ENCODE measurements at regions not wholly inside any gene's neighbourhood (a gene's known extent, or its start where the extent isn't known, plus 50 kb on each side); places are given as distances from the start of the nearest gene placed in this dataset.

DNA sequence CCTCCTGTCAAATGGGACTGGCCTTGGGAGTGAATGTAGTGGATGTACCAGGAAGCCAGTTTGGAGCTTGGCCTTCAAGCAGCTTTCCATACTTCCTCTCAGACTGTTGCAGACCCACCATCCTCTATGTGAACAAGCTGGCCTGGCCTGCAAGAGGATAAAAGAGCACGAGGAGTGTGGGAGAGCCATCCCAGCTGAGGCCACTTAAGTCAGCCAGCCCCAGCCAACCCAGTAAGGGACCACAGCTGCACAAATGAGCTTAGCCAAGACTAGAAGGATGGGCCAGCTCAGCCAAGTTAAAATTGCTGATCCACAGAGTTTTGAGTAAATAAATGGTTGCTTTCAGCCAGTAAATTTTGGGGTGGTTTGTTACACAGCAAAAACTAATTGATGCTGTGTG, 156.9 kb upstream of the SOX4 start:
- H3K9me3 ChIP-seq (ENCODE audit: insufficient read depth, low read depth, low read length) = peaks cover under 1% of the 10 kb centered on the region
- no peak overlapping the region for H2AK5ac ChIP-seq (ENCODE audit: low read length)
- no peak overlapping the region for H3K18ac ChIP-seq (ENCODE audit: low read length)
- DNase-seq = no peak
- no peak overlapping the region for H2BK5ac ChIP-seq (ENCODE audit: low read depth, low read length, poor library complexity)
- no peak overlapping the region for H2AFZ ChIP-seq (ENCODE audit: insufficient read depth, low read length, poor library complexity)
- H3K36me3 ChIP-seq (ENCODE audit: control insufficient read depth in 1 of 2, insufficient read depth in 2 of 2, low read length in 2 of 2) = no peaks in the 10 kb centered on the region
- no peak overlapping the region for H3K4ac ChIP-seq (ENCODE audit: low read depth, low read length)
- peak overlapping the region; percentile 56 for H4K8ac ChIP-seq (ENCODE audit: low read depth, low read length)
- H4K12ac ChIP-seq (ENCODE audit: low read depth, low read length) = no peak overlapping the region
- no peak overlapping the region for H3K27ac ChIP-seq (ENCODE audit: low read depth, low read length)
- H3K4me2 ChIP-seq (ENCODE audit: low read length) = no peak overlapping the region
- no peaks in the 10 kb centered on the region for H3K27me3 ChIP-seq (ENCODE audit: insufficient read depth, low read length)
- H2BK120ac ChIP-seq (ENCODE audit: insufficient read depth, low read length, poor library complexity) = no peak overlapping the region
- H3K9ac ChIP-seq (ENCODE audit: low read length) = no peak overlapping the region
- H3K79me1 ChIP-seq (ENCODE audit: low read length) = peaks cover 6% of the 10 kb centered on the region
- H3K79me2 ChIP-seq (ENCODE audit: control insufficient read depth, insufficient read depth, low read length, poor library complexity) = no peaks in the 10 kb centered on the region
- peak overlapping the region; percentile 50 for H2BK12ac ChIP-seq (ENCODE audit: low read length)
- no peak overlapping the region for H4K91ac ChIP-seq (ENCODE audit: low read depth, low read length)
- WGBS (ENCODE audit: extremely low coverage, insufficient coverage, insufficient read length) = no CpG with 5 or more reads among the region's 1 CpG
- H3K23ac ChIP-seq (ENCODE audit: low read length) = no peak overlapping the region
- H3K14ac ChIP-seq (ENCODE audit: low read length) = no peak overlapping the region
- H3K4me3 ChIP-seq (ENCODE audit: low read depth, low read length) = no peak overlapping the region
- peaks cover 3 to 8% of the 10 kb centered on the region in 2 experiments for H3K4me1 ChIP-seq (ENCODE audit: control insufficient read depth in 1 of 2, insufficient read depth in 2 of 2, low read length in 2 of 2)

DNA sequence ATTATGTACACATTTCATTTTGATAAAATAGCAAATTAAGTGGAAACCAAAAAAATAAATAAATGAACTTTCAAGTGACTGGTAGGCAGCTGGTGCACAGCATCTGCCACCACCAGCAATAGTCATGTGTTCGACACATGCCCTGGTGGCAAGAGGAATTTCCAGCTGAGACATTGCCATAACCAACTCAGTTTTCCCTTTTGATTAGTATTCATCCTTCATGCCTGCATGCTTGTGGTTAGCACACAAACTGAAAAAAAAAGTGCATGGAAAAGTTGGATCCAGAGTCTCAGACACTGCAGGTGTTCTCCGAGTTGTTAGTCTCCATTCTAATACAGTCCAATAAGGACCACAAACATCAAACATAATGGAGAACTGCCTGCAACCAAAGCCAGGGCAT, 156.0 kb upstream of the SOX4 start:
- Histone ChIP-seq H3K23ac (ENCODE audit: low read length) (no peak overlapping the region), H4K12ac (ENCODE audit: low read depth, low read length) (no peak overlapping the region), H3K14ac (ENCODE audit: low read length) (no peak overlapping the region), H3K4ac (ENCODE audit: low read depth, low read length) (no peak overlapping the region), H3K4me3 (ENCODE audit: low read depth, low read length) (no peak overlapping the region), H3K27ac (ENCODE audit: low read depth, low read length) (no peak overlapping the region), H3K27me3 (ENCODE audit: insufficient read depth, low read length) (no peaks in the 10 kb centered on the region), H2AK5ac (ENCODE audit: low read length) (no peak overlapping the region), H3K9ac (ENCODE audit: low read length) (no peak overlapping the region), H3K4me1 (ENCODE audit: control insufficient read depth in 1 of 2, insufficient read depth in 2 of 2, low read length in 2 of 2) (peaks cover 3 to 7% of the 10 kb centered on the region in 2 experiments), H3K79me1 (ENCODE audit: low read length) (peaks cover 6% of the 10 kb centered on the region), H3K36me3 (ENCODE audit: control insufficient read depth in 1 of 2, insufficient read depth in 2 of 2, low read length in 2 of 2) (no peaks in the 10 kb centered on the region), H3K9me3 (ENCODE audit: insufficient read depth, low read depth, low read length) (no peaks in the 10 kb centered on the region), H2AFZ (ENCODE audit: insufficient read depth, low read length, poor library complexity) (no peak overlapping the region), H2BK120ac (ENCODE audit: insufficient read depth, low read length, poor library complexity) (no peak overlapping the region), H4K8ac (ENCODE audit: low read depth, low read length) (no peak overlapping the region), H2BK5ac (ENCODE audit: low read depth, low read length, poor library complexity) (no peak overlapping the region), H2BK12ac (ENCODE audit: low read length) (no peak overlapping the region), H3K4me2 (ENCODE audit: low read length) (no peak overlapping the region), H4K91ac (ENCODE audit: low read depth, low read length) (no peak overlapping the region), H3K18ac (ENCODE audit: low read length) (no peak overlapping the region), H3K79me2 (ENCODE audit: control insufficient read depth, insufficient read depth, low read length, poor library complexity) (no peaks in the 10 kb centered on the region)
- no CpG with 5 or more reads among the region's 2 CpGs for WGBS (ENCODE audit: extremely low coverage, insufficient coverage, insufficient read length)
- no peak for DNase-seq

GRCh38 chr6:21438237-21438985, 155.1 kb upstream of the SOX4 start:
- H3K79me1 ChIP-seq (ENCODE audit: low read length) = peaks cover 2% of the 10 kb centered on the region
- H3K36me3 ChIP-seq (ENCODE audit: control insufficient read depth in 1 of 2, insufficient read depth in 2 of 2, low read length in 2 of 2) = no peaks in the 10 kb centered on the region
- H4K12ac ChIP-seq (ENCODE audit: low read depth, low read length) = no peak overlapping the region
- DNase-seq = no peak
- H2BK120ac ChIP-seq (ENCODE audit: insufficient read depth, low read length, poor library complexity) = no peak overlapping the region
- no peak overlapping the region for H3K23ac ChIP-seq (ENCODE audit: low read length)
- H3K27me3 ChIP-seq (ENCODE audit: insufficient read depth, low read length) = no peaks in the 10 kb centered on the region
- H3K79me2 ChIP-seq (ENCODE audit: control insufficient read depth, insufficient read depth, low read length, poor library complexity) = no peaks in the 10 kb centered on the region
- WGBS (ENCODE audit: extremely low coverage, insufficient coverage, insufficient read length) = no CpG with 5 or more reads among the region's 10 CpGs
- no peaks in the 10 kb centered on the region for H3K9me3 ChIP-seq (ENCODE audit: insufficient read depth, low read depth, low read length)
- no peak overlapping the region for H2AK5ac ChIP-seq (ENCODE audit: low read length)
- no peak overlapping the region for H3K14ac ChIP-seq (ENCODE audit: low read length)
- no peak overlapping the region for H3K4me2 ChIP-seq (ENCODE audit: low read length)
- H3K4me3 ChIP-seq (ENCODE audit: low read depth, low read length) = no peak overlapping the region
- H3K27ac ChIP-seq (ENCODE audit: low read depth, low read length) = no peak overlapping the region
- peaks cover 0 to 3% of the 10 kb centered on the region in 2 experiments for H3K4me1 ChIP-seq (ENCODE audit: control insufficient read depth in 1 of 2, insufficient read depth in 2 of 2, low read length in 2 of 2)
- H3K9ac ChIP-seq (ENCODE audit: low read length) = no peak overlapping the region
- H2AFZ ChIP-seq (ENCODE audit: insufficient read depth, low read length, poor library complexity) = no peak overlapping the region
- no peak overlapping the region for H3K4ac ChIP-seq (ENCODE audit: low read depth, low read length)
- H2BK12ac ChIP-seq (ENCODE audit: low read length) = no peak overlapping the region
- H4K8ac ChIP-seq (ENCODE audit: low read depth, low read length) = no peak overlapping the region
- H2BK5ac ChIP-seq (ENCODE audit: low read depth, low read length, poor library complexity) = no peak overlapping the region
- H4K91ac ChIP-seq (ENCODE audit: low read depth, low read length) = no peak overlapping the region
- no peak overlapping the region for H3K18ac ChIP-seq (ENCODE audit: low read length)

DNA sequence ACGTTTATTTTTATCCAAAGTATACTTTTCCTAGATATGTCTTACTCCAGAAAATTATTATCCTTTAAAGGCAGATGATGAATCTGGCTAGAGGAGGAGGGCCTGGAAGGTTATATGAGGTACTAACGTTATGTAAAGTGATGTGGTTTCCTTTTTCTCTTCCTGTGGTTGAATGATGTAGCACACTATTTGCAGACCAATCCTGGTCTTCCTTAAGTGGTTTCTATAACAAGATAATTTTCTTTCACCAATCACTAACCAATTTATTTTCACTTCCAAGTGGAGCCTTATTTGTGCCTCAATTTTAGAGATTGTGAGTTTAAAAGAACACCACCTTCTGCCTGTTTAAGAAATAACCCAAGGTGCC, 154.6 kb upstream of the SOX4 start:
- H2AK5ac ChIP-seq (ENCODE audit: low read length) = no peak overlapping the region

More for the DNA sequence above, 154.6 kb upstream of the SOX4 start:
- Histone ChIP-seq H3K23ac (ENCODE audit: low read length) (no peak overlapping the region), H3K4ac (ENCODE audit: low read depth, low read length) (no peak overlapping the region), H3K79me2 (ENCODE audit: control insufficient read depth, insufficient read depth, low read length, poor library complexity) (no peaks in the 10 kb centered on the region), H4K12ac (ENCODE audit: low read depth, low read length) (no peak overlapping the region), H4K91ac (ENCODE audit: low read depth, low read length) (no peak overlapping the region), H2BK5ac (ENCODE audit: low read depth, low read length, poor library complexity) (no peak overlapping the region), H2BK12ac (ENCODE audit: low read length) (no peak overlapping the region), H3K27me3 (ENCODE audit: insufficient read depth, low read length) (no peaks in the 10 kb centered on the region), H2AFZ (ENCODE audit: insufficient read depth, low read length, poor library complexity) (no peak overlapping the region), H3K18ac (ENCODE audit: low read length) (no peak overlapping the region), H3K27ac (ENCODE audit: low read depth, low read length) (no peak overlapping the region), H3K36me3 (ENCODE audit: control insufficient read depth in 1 of 2, insufficient read depth in 2 of 2, low read length in 2 of 2) (no peaks in the 10 kb centered on the region), H4K8ac (ENCODE audit: low read depth, low read length) (no peak overlapping the region), H3K4me2 (ENCODE audit: low read length) (no peak overlapping the region), H3K9ac (ENCODE audit: low read length) (no peak overlapping the region), H3K14ac (ENCODE audit: low read length) (no peak overlapping the region), H3K4me1 (ENCODE audit: control insufficient read depth in 1 of 2, insufficient read depth in 2 of 2, low read length in 2 of 2) (peaks cover 0 to 3% of the 10 kb centered on the region in 2 experiments), H3K79me1 (ENCODE audit: low read length) (peaks cover 2% of the 10 kb centered on the region), H3K4me3 (ENCODE audit: low read depth, low read length) (no peak overlapping the region), H2BK120ac (ENCODE audit: insufficient read depth, low read length, poor library complexity) (no peak overlapping the region), H3K9me3 (ENCODE audit: insufficient read depth, low read depth, low read length) (no peaks in the 10 kb centered on the region)
- no CpG with 5 or more reads among the region's 2 CpGs for WGBS (ENCODE audit: extremely low coverage, insufficient coverage, insufficient read length)
- DNase-seq = no peak
